ENCODE measurements at regions not wholly inside any gene's neighbourhood (a gene's known extent, or its start where the extent isn't known, plus 50 kb on each side); places are given as distances from the start of the nearest gene placed in this dataset.
"Not testable (repeated sequence)": the region's sequence is repeated elsewhere in the genome, so short reads cannot be mapped to it uniquely, and the experiment has no call there.

GRCh38 chr7:157477550-157478212, 140.9 kb downstream of the DNAJB6 start (continued):
- TF ChIP-seq EP300 (IDR thresholded peaks at IDR 0.05; ENCODE audit: borderline replicate concordance in 1 of 2, low read depth in 2 of 2, low read length in 2 of 2) (no peak), NANOG (IDR thresholded peaks at IDR 0.05; ENCODE audit: insufficient read depth, low read depth, low read length, poor library complexity, severe bottlenecking) (no peak), BRCA1 (IDR thresholded peaks at IDR 0.05; ENCODE audit: low read depth, low read length) (no peak), HDAC6 (IDR thresholded peaks at IDR 0.05; ENCODE audit: low read depth, low read length) (no peak), POLR2A (IDR thresholded peaks at IDR 0.05; ENCODE audit: control extremely low read depth in 1 of 2, low read depth in 2 of 2, low read length in 2 of 2) (no peak), CEBPB (IDR thresholded peaks at IDR 0.05; ENCODE audit: low read depth, low read length) (no peak)

GRCh38 chr7:157478611-157479010, 141.8 kb downstream of the DNAJB6 start:
- H3K23me2 ChIP-seq (ENCODE audit: low read depth, low read length) = peaks cover 18% of the 10 kb centered on the region; the same call in 1 of the 2 replicates
- not testable (repeated sequence) for H3K4ac ChIP-seq (replicated peaks; ENCODE audit: insufficient read length, low read depth, low read length); H3K4me1 ChIP-seq (replicated peaks in 1 of 4; ENCODE audit: control insufficient read depth in 3 of 4, insufficient read depth in 4 of 4, low read length in 3 of 4); H3K4me2 ChIP-seq (ENCODE audit: insufficient read depth in 1 of 2, low read depth in 2 of 2, low read length in 2 of 2); H2BK12ac ChIP-seq (ENCODE audit: low read depth, low read length); H4K20me1 ChIP-seq (replicated peaks in 1 of 2; ENCODE audit: control insufficient read depth in 1 of 2, insufficient read depth in 2 of 2, low read length in 2 of 2); H4K5ac ChIP-seq (ENCODE audit: insufficient read length, low read depth, low read length); H4K91ac ChIP-seq (replicated peaks; ENCODE audit: insufficient read length, low read length); H3K79me1 ChIP-seq (ENCODE audit: low read depth, low read length); H4K8ac ChIP-seq (ENCODE audit: extremely low read depth, insufficient read depth, low read length); H2BK15ac ChIP-seq (ENCODE audit: low read length); FAIRE-seq; H3K14ac ChIP-seq (ENCODE audit: insufficient read length); H3K36me3 ChIP-seq (ENCODE audit: control insufficient read depth in 2 of 4, insufficient read depth in 4 of 4, low read length in 3 of 4); H3K9me3 ChIP-seq (ENCODE audit: insufficient read depth in 2 of 2, low read depth in 1 of 2, low read length in 1 of 2); H2BK120ac ChIP-seq (replicated peaks; ENCODE audit: low read depth, low read length); H3K27ac ChIP-seq (ENCODE audit: low read depth, low read length); H2BK20ac ChIP-seq (ENCODE audit: low read length); H3K9ac ChIP-seq (replicated peaks in 1 of 4; ENCODE audit: extremely low read depth in 1 of 4, low read depth in 3 of 4, low read length in 3 of 4); H2AFZ ChIP-seq (ENCODE audit: low read length); H3K79me2 ChIP-seq (ENCODE audit: control insufficient read depth in 1 of 2, insufficient read depth in 2 of 2, low read length in 2 of 2); H2AK5ac ChIP-seq (ENCODE audit: low read depth, low read length); H3K23ac ChIP-seq (ENCODE audit: insufficient read length); H3K56ac ChIP-seq (replicated peaks; ENCODE audit: insufficient read length, low read depth, low read length); H3K18ac ChIP-seq (ENCODE audit: extremely low read depth, low read length); H2BK5ac ChIP-seq (ENCODE audit: low read depth, low read length); H3K4me3 ChIP-seq (ENCODE audit: extremely low read depth in 1 of 4, insufficient read depth in 2 of 4, low read depth in 3 of 4, low read length in 4 of 4); H3K27me3 ChIP-seq (replicated peaks in 1 of 4; ENCODE audit: control insufficient read depth in 3 of 4, extremely low read depth in 1 of 4, insufficient read depth in 3 of 4, low read length in 3 of 4)
- ChIA-PET CTCF (ENCODE audit: partially characterized antibody) (interaction anchor here (1.1 kb wide), 1 partner anchor 10 kb away, joined by 4 read pairs; no protein-coding TSS in a partner anchor), POLR2A (ENCODE audit: partially characterized antibody) (interaction anchor here (0.8 kb wide), 1 partner anchor 13 kb away, joined by 3 read pairs; no protein-coding TSS in a partner anchor)
- peak in 1 of 2 experiments; percentile 32 for DNase-seq (ENCODE audit: low read depth in 1 of 2, low spot score in 2 of 2)
- WGBS, 2 experiments (ENCODE audit: extremely low coverage in 1 of 2, insufficient coverage in 1 of 2, insufficient read length in 1 of 2, insufficient replicate concordance in 2 of 2, low coverage in 1 of 2, low lambda C conversion rate in 2 of 2, missing lambda C conversion rate in 1 of 2) = 82% methylated on average over 13 of the region's 13 CpGs; no CpG with 5 or more reads in 1 of the 2 experiments
